K562 (cell line): ENCODE measurements at regions not wholly inside any gene's neighbourhood (a gene's known extent, or its start where the extent isn't known, plus 50 kb on each side); places are given as distances from the start of the nearest gene placed in this dataset.

Source experiments
- ATAC-seq: fragments of 200-7000 bp; cut with Tn5 transposase; 3 replicates; pipeline ENCODE4 v1.9.1; 2020; ENCODE audit warnings: moderate library complexity
- BruUV-seq: library from RNA; stranded (reverse); fragments of 400-500 nt; replicated peaks from 2 replicates; lab custom pipeline; 2021; lab: Mats Ljungman, UMichigan
- CTCF ChIA-PET: fragments of 300-600 bp; formaldehyde crosslinking; extraction: SDS; loops from one replicate; lab custom pipeline; 2021; ENCODE audit warnings: low intra/inter-chr PET ratio; lab: Yijun Ruan, JAX
- POLR2A ChIA-PET: fragments of 300-600, 350-650 bp; sonication (Branson Sonifier 250); formaldehyde crosslinking; extraction: SDS; loops from one replicate; lab custom pipeline; 2021; ENCODE audit warnings: antibody characterized with exemption, inconsistent platforms; lab: Yijun Ruan, JAX
- DNase-seq, 4 experiments: peaks; one replicate each; pipeline versions ENCODE4 v3.0.0 to v3.0.0-alpha.2; 2011 to 2018; ENCODE audit warnings: low spot score in 3 of 4, mixed read lengths in 3 of 4; ENCODE audit errors: extremely low read depth in 1 of 4
- FAIRE-seq: peaks from 2 replicates; lab custom pipeline; 2011; peaks lifted over from hg19 to GRCh38; lab: Jason Lieb, UNC
- H2AFZ ChIP-seq: 2 replicates; pipeline ENCODE4 v1.6.0; 2011; ENCODE audit warnings: low read depth, low read length, control low read depth, inconsistent platforms
- H3K27ac ChIP-seq: fragments of 200-600 bp; 3 replicates; pipeline ENCODE4 v1.8.0; 2011; ENCODE audit warnings: low read depth, mild to moderate bottlenecking, control low read depth, inconsistent platforms, low read length, moderate library complexity, mixed read lengths; ENCODE audit errors: extremely low read depth
- H3K27me3 ChIP-seq, 2 experiments: fragments of 300-600 bp in 1 of 2; 2 replicates in 1 of 2; 3 replicates in 1 of 2; pipeline versions ENCODE4 v1.6.0 to v1.8.0; 2011; ENCODE audit warnings: inconsistent platforms in 2 of 2, low read length in 2 of 2, mild to moderate bottlenecking in 1 of 2, mixed read lengths in 1 of 2, moderate library complexity in 1 of 2; ENCODE audit not compliant: control insufficient read depth in 2 of 2, insufficient read depth in 2 of 2
- H3K36me3 ChIP-seq: fragments of 300-600 bp; 3 replicates; pipeline ENCODE4 v1.8.0; 2011; ENCODE audit warnings: mild to moderate bottlenecking, low read length, inconsistent platforms; ENCODE audit not compliant: control insufficient read depth, insufficient read depth
- H3K4me1 ChIP-seq, 2 experiments: fragments of 200-600 bp in 1 of 2; replicated peaks in 1 of 2; 2 replicates in 1 of 2; 3 replicates in 1 of 2; pipeline versions ENCODE4 v1.5.1 to v1.8.0; 2011; ENCODE audit warnings: inconsistent platforms in 2 of 2, low read length in 2 of 2, mild to moderate bottlenecking in 1 of 2, mixed read lengths in 1 of 2, moderate library complexity in 1 of 2; ENCODE audit not compliant: control insufficient read depth in 2 of 2, insufficient read depth in 2 of 2
- H3K4me2 ChIP-seq: 2 replicates; pipeline ENCODE4 v1.6.1; 2011; ENCODE audit warnings: low read length, control low read depth, inconsistent platforms, mixed read lengths; ENCODE audit not compliant: insufficient read depth
- H3K4me3 ChIP-seq: fragments of 200-600 bp; sonication (generic), shearing (Covaris generic); 2 replicates; pipeline ENCODE4 v1.5.1; 2016; ENCODE audit warnings: control low read depth, inconsistent platforms
- H3K79me2 ChIP-seq: fragments of 200-600 bp; 3 replicates; pipeline ENCODE4 v1.8.0; 2011; ENCODE audit warnings: low read length, inconsistent platforms; ENCODE audit not compliant: control insufficient read depth, insufficient read depth
- H3K9ac ChIP-seq, 2 experiments: 2 replicates each; pipeline versions ENCODE4 v1.6.0 to v1.6.1; 2011; ENCODE audit warnings: low read depth in 2 of 2, low read length in 2 of 2, control low read depth in 1 of 2, inconsistent platforms in 1 of 2, mild to moderate bottlenecking in 1 of 2, mixed read lengths in 1 of 2; ENCODE audit not compliant: insufficient read depth in 1 of 2
- H3K9me1 ChIP-seq: one replicate; pipeline ENCODE4 v1.6.0; 2011; ENCODE audit warnings: inconsistent platforms, mild to moderate bottlenecking, low read length, moderate library complexity; ENCODE audit not compliant: control insufficient read depth, insufficient read depth
- H3K9me3 ChIP-seq: replicated peaks from 2 replicates; pipeline ENCODE4 v1.5.1; 2011; ENCODE audit warnings: low read depth, low read length, inconsistent platforms; ENCODE audit not compliant: control insufficient read depth, insufficient read depth
- H4K20me1 ChIP-seq: replicated peaks from 2 replicates; pipeline ENCODE4 v1.6.1; 2011; ENCODE audit warnings: low read length, inconsistent platforms, mixed read lengths; ENCODE audit not compliant: control insufficient read depth, insufficient read depth
- CBX1 ChIP-seq: sonication (generic); IDR thresholded peaks from 2 replicates; pipeline ENCODE4 v1.6.1; 2016; ENCODE audit warnings: antibody characterized with exemption, low read depth, mild to moderate bottlenecking
- EWSR1 ChIP-seq: fragments of 450-650 bp; IDR thresholded peaks from 2 replicates; pipeline ENCODE4 v1.6.1; 2018; ENCODE audit warnings: borderline replicate concordance, mild to moderate bottlenecking, low read depth, moderate library complexity; ENCODE audit not compliant: partially characterized antibody
- MAZ ChIP-seq, 2 experiments: fragments of 450-650 bp in 1 of 2; sonication (generic) in 1 of 2; formaldehyde crosslinking; IDR thresholded peaks in 1 of 2; conservative IDR thresholded peaks in 1 of 2; 2 replicates each; pipeline versions ENCODE4 v1.4.0 to v1.5.0; 2020; ENCODE audit warnings: mild to moderate bottlenecking in 1 of 2, missing genetic modification reagents in 1 of 2
- MTF1 ChIP-seq: fragments of 250-450 bp; sonication (Bioruptor Pico); IDR thresholded peaks from 2 replicates; pipeline ENCODE4 v1.9.0; 2021; ENCODE audit warnings: moderate library complexity, mild to moderate bottlenecking, inconsistent platforms, borderline replicate concordance
- RBM39 ChIP-seq: fragments of 200-400 bp; formaldehyde crosslinking; optimal IDR thresholded peaks from 2 replicates; pipeline ENCODE3; 2018; ENCODE audit warnings: low read depth, low read length
- SAFB ChIP-seq: fragments of 200-400 bp; formaldehyde crosslinking; IDR thresholded peaks from 2 replicates; pipeline ENCODE4 v1.6.1; 2017; ENCODE audit warnings: low read depth, low read length, borderline replicate concordance
- TAF1 ChIP-seq: IDR thresholded peaks from 2 replicates; pipeline ENCODE4 v1.6.1; 2011; ENCODE audit warnings: mild to moderate bottlenecking, low read length, moderate library complexity; ENCODE audit not compliant: insufficient read depth, control insufficient read depth, severe bottlenecking; ENCODE audit errors: extremely low read depth
- TAF15 ChIP-seq: fragments of 200-400 bp; formaldehyde crosslinking; IDR thresholded peaks from 2 replicates; pipeline ENCODE4 v1.6.1; 2017; ENCODE audit warnings: mild to moderate bottlenecking, low read depth, low read length, moderate library complexity
- ZNF282 ChIP-seq: sonication (generic); formaldehyde crosslinking; IDR thresholded peaks from 2 replicates; pipeline ENCODE4 v1.8.1; 2023; ENCODE audit warnings: missing genetic modification reagents
- ZNF311 ChIP-seq: fragments of 250-450 bp; sonication (Bioruptor Pico); IDR thresholded peaks from 2 replicates; pipeline ENCODE4 v1.4.0; 2020; ENCODE audit warnings: mild to moderate bottlenecking, moderate library complexity
- WGBS: fragments of 100-300 bp; shearing (Covaris generic); methylation state at CpG from one replicate; pipeline ENCODE4 v1.1.6; 2016; ENCODE audit warnings: low coverage, mixed read lengths; ENCODE audit not compliant: insufficient coverage; ENCODE audit errors: missing lambda C conversion rate; 5-methylcytosine and 5-hydroxymethylcytosine counted together
- in situ Hi-C: fragments of 300-500 bp; cut with MboI; formaldehyde crosslinking; loops from 4 replicates; pipeline ENCODE4 v1.15.0; 2018; ENCODE audit warnings: inconsistent platforms, mixed read lengths
- intact Hi-C: fragments of 100-400 bp; cut with micrococcal nuclease; formaldehyde crosslinking; loops from 2 replicates; pipeline ENCODE4 v1.14.2; 2022
- TF ChIP-seq, protein P1 (sequence below): fragments of 250-450 bp; sonication (Bioruptor Pico); IDR thresholded peaks from 2 replicates; pipeline ENCODE4 v1.4.0; 2020; ENCODE audit warnings: mild to moderate bottlenecking, moderate library complexity
- TF ChIP-seq, protein P2 (sequence below): fragments of 450-650 bp; IDR thresholded peaks from 2 replicates; pipeline ENCODE4 v1.7.0; 2016; ENCODE audit warnings: borderline replicate concordance

DNA sequence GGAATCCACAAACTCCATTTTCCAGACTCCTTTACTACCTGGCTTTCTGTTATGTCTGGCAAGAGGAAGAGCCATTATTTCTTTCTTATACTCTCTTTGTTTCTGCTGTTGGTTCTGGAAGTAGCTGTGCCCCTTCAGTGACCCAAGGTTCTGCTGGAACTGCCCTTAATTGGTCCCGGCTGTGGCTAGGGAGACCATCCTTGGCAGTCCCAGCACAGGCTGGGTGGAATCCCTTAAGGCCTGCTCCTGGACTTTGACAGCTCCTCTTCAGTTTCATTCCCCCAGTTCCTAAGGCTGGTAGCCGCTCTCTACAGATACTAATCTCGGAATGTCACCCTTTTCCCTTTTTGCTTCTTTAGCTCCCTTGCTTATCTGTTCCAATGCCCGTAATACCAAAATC is 81.9 kb upstream of the GLIS3 start:
- ChIA-PET POLR2A (no interaction called here), CTCF (no interaction called here)
- no peaks in the 10 kb centered on the region for H3K27me3 ChIP-seq
- intact Hi-C loops (loop anchor here (10.0 kb wide), 2 partner anchors 243 to 363 kb away; partner anchors contain the start of gene AK3), in situ Hi-C loops (no loop called here)
- no peaks in the 10 kb centered on the region for H3K9me3 ChIP-seq
- H3K9me1 ChIP-seq, result no peaks in the 10 kb centered on the region
- H4K20me1 ChIP-seq, result no peaks in the 10 kb centered on the region
- no peak overlapping the region for H3K9ac ChIP-seq
- TF ChIP-seq EWSR1 (no peak), RBM39 (no peak), ZNF282 (no peak), MAZ (CRISPR knock-in tag; conservative IDR thresholded peaks at IDR 0.05 in 1 of 2, IDR thresholded peaks at IDR 0.05 in 1 of 2) (no peak), SAFB (no peak), CBX1 (no peak), MTF1 (CRISPR knock-in tag) (no peak), TAF1 (no peak), ZNF311 (CRISPR knock-in tag) (no peak), TAF15 (no peak)
- TF ChIP-seq, protein P1, sequence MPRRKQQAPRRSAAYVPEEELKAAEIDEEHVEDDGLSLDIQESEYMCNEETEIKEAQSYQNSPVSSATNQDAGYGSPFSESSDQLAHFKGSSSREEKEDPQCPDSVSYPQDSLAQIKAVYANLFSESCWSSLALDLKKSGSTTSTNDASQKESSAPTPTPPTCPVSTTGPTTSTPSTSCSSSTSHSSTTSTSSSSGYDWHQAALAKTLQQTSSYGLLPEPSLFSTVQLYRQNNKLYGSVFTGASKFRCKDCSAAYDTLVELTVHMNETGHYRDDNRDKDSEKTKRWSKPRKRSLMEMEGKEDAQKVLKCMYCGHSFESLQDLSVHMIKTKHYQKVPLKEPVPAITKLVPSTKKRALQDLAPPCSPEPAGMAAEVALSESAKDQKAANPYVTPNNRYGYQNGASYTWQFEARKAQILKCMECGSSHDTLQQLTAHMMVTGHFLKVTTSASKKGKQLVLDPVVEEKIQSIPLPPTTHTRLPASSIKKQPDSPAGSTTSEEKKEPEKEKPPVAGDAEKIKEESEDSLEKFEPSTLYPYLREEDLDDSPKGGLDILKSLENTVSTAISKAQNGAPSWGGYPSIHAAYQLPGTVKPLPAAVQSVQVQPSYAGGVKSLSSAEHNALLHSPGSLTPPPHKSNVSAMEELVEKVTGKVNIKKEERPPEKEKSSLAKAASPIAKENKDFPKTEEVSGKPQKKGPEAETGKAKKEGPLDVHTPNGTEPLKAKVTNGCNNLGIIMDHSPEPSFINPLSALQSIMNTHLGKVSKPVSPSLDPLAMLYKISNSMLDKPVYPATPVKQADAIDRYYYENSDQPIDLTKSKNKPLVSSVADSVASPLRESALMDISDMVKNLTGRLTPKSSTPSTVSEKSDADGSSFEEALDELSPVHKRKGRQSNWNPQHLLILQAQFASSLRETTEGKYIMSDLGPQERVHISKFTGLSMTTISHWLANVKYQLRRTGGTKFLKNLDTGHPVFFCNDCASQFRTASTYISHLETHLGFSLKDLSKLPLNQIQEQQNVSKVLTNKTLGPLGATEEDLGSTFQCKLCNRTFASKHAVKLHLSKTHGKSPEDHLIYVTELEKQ, result no peak
- TF ChIP-seq, protein P2, sequence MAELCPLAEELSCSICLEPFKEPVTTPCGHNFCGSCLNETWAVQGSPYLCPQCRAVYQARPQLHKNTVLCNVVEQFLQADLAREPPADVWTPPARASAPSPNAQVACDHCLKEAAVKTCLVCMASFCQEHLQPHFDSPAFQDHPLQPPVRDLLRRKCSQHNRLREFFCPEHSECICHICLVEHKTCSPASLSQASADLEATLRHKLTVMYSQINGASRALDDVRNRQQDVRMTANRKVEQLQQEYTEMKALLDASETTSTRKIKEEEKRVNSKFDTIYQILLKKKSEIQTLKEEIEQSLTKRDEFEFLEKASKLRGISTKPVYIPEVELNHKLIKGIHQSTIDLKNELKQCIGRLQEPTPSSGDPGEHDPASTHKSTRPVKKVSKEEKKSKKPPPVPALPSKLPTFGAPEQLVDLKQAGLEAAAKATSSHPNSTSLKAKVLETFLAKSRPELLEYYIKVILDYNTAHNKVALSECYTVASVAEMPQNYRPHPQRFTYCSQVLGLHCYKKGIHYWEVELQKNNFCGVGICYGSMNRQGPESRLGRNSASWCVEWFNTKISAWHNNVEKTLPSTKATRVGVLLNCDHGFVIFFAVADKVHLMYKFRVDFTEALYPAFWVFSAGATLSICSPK, result no peak
- H2AFZ ChIP-seq, result no peak overlapping the region
- DNase-seq, result no peak
- no TSS peak for BruUV-seq
- H3K36me3 ChIP-seq, result no peaks in the 10 kb centered on the region
- H3K4me3 ChIP-seq, result no peak overlapping the region
- no peak overlapping the region for H3K27ac ChIP-seq
- FAIRE-seq, result no peak
- WGBS, result 10% methylated on average over 4 of the region's 4 CpGs
- H3K79me2 ChIP-seq, result no peaks in the 10 kb centered on the region
- H3K4me1 ChIP-seq, result no peaks in the 10 kb centered on the region
- ATAC-seq, result no peak
- H3K4me2 ChIP-seq, result no peak overlapping the region
